A172 (cell line): ENCODE measurements at regions not wholly inside any gene's neighbourhood (a gene's known extent, or its start where the extent isn't known, plus 50 kb on each side); places are given as distances from the start of the nearest gene placed in this dataset.

ENCODE experiments used
- DNase-seq: peaks from one replicate; pipeline ENCODE4 v3.0.0-alpha.2; 2015; ENCODE audit warnings: low spot score

- DNase-seq: no peak
Observed at GRCh38 chr5:141800617-141801016, 77.6 kb downstream of the PCDH1 start.

GRCh38 chr5:141799507-141800167 is 78.6 kb downstream of the PCDH1 start:
- no peak for DNase-seq

DNA sequence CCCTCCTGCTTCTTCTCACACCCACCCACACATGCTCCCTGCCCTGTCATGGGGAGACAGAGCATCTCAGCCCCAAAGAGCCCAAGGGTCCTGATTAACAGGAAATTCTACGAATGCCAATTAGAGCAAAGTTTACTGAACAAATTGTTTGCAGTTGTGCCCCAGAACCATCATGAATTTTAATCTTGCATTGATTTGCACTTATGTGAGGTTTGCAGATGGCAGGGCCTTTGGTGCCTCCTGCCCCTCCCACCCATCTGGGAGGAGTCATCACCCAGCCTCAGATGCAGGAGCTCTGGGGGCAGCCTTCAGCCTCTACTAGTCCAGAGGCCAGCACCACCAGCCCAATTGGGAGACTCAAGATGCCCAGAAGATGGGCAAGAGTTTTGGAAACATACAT is 80.8 kb downstream of the PCDH1 start:
- no peak for DNase-seq

- no peak for DNase-seq
Observed at GRCh38 chr5:141795421-141795820, 82.8 kb downstream of the PCDH1 start.

DNA sequence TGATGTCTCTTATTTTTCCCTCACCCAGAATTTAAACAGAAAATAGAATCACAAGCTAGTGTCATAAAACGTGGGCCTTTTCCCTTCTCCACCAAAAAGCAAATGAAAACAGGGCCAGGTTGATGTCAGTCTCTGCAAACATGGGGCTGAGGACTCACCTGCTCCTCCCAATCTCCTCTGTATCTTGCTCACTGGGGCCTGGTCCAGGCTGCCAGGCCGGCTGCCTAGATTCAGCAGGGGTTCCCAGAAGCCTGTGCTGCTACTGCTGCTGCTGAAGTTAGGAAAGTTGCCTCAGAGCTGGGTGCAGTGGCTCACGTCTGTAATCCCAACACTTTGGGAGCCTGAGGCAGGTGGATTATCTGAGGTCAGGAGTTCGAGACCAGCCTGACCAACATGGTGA is 84.3 kb downstream of the PCDH1 start:
- DNase-seq: no peak

- no peak for DNase-seq
Observed at GRCh38 chr5:141793403-141793802, 84.8 kb downstream of the PCDH1 start.

DNA sequence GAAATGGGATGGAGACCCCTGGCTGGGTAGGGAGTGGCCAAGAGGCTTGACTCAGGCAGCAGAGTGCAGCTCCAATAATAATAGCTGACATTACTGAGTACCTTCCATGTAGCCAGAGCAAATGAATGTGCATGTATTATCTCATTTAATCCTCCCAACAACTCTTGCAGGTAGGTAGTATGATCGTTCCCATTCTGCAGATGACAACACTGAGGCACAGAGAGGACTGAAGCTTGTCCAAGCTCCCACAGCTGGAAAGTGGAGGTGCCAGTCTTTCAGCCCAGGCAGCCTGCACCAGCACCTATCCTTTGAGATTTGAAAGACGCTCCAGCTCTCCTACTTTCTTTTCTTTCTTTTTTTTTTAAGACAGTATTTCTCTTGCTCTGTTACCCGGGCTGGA is 87.6 kb downstream of the PCDH1 start:
- DNase-seq: no peak

- no peak for DNase-seq
Observed at GRCh38 chr5:141789330-141789729, 88.9 kb downstream of the PCDH1 start.

GRCh38 chr5:141788296-141788970 is 89.8 kb downstream of the PCDH1 start:
- no peak for DNase-seq

GRCh38 chr5:141787376-141787775 is 90.8 kb downstream of the PCDH1 start:
- DNase-seq: no peak

DNA sequence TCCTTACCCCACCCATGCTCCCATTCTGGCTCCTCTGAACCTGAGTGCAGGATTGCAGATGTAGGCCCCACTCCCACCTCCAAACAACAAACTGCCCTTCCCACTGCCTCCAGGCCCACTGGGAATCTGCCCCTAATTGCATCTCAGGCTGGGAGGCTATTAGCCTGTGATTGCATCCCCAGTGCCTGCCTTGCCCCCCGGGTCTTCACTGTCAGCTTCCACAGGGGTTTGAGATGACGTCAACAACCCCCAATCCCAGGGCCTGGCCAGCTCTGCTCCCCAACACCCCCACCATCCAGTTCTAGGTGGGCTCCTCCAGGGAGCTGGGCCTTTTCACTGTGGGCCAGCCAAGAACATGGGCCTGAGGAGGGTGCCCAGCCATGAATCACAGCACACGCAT is 91.5 kb downstream of the PCDH1 start:
- no peak for DNase-seq

- no peak for DNase-seq
Observed at GRCh38 chr5:141785711-141786110, 92.5 kb downstream of the PCDH1 start.

GRCh38 chr5:141785135-141785534 is 93.1 kb downstream of the PCDH1 start:
- no peak for DNase-seq

DNA sequence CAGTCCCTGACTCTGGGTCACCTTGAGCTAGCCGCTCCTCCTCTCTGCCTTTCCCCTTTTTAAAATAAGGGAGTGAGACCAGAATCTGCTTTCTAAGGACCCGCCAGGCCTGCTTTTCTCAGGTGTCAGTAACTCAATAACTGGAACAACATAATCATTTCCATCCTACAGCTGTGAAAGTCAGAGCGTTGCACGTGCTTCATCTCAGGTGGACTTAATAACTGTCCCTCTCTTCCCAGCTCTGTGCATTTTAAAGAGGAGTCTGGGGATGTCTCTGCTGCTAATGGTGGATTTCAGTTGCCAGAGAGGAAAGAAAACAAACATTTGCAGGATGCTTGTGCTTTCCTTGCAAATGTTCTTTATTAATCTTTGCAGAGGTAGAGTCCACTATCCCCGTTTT is 93.7 kb downstream of the PCDH1 start:
- no peak for DNase-seq

GRCh38 chr5:141783947-141784296 is 94.3 kb downstream of the PCDH1 start:
- peak; percentile 41 for DNase-seq

- peak; percentile 53 for DNase-seq
Observed at GRCh38 chr5:141783005-141783946, 94.9 kb downstream of the PCDH1 start.

- no peak for DNase-seq
Observed at GRCh38 chr5:141781910-141782309, 96.3 kb downstream of the PCDH1 start.

DNA sequence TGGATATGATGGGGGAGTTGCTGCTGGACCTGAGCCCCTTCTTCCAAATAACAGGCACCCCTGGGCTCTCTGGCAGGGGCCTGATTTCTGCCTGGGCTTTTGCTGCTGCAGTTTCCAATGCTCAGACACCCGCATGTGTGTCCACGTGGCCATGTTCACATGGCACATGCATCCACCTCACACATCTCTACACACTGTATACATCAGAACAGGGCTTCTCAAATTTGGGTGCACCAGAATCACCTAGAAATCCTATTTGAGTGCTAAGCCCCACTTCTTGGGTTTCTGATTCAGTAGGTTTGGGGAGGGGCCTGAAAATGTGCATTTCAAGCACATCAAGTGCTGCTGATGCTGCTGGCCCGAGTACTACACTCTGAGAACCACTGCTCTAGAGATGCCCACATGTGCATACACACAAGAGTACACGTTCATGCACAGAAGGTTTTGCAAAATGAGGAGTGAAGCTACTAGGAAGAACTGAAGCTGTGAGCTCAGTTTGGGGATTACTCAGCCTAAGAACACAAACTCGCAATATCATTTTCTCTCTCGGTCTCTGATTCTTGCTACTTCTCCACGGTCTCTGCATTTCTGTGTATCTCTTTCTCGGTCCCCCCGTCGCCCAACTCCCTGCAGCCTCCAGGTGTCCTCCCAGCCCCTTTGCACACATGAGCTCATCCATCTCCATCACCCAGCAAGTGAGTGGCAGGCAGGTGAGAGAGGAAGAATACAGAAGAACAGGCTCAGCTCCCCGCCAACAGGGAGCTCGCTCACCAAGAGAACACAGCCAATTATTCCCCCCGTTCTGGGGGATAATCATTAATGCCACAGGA is 97.0 kb downstream of the PCDH1 start:
- no peak for DNase-seq

DNA sequence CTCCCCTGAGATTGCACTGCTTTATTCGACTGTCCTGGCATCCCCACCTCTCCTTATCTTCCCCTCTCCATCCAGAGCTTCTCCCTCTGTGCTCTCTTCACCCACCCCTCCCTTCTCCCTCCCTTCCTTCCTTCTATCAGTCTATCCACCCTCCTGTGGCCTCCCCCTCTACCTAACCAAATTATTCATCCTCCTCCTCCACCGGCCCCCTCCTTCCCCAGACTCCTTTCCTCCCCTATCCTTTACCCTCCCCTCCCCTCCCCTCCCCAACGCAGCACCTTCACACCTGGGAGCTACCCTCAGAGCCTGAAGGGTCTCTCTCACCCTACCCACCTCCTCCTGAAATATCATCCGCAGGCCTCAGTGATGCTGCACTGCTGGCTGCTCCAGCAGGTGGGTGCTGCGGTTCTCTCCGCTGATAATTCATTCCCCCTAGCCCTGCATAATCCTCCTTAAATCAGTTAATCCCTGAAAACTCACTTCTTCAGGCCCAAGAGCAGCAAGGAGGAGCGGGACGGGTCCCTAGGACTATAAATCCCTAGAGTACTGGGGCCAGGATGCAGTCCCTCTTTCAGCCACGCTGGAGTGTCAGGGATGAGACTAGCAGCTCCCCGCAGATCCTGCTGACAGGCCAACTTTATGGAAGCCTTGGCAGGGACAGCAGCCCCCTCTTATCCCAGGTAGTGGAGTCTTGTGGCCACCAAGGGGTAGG is 97.8 kb downstream of the PCDH1 start:
- no peak for DNase-seq

- peak; percentile 89 for DNase-seq
Observed at GRCh38 chr5:141779503-141779973, 97.5 kb upstream of the ARAP3 start.

DNA sequence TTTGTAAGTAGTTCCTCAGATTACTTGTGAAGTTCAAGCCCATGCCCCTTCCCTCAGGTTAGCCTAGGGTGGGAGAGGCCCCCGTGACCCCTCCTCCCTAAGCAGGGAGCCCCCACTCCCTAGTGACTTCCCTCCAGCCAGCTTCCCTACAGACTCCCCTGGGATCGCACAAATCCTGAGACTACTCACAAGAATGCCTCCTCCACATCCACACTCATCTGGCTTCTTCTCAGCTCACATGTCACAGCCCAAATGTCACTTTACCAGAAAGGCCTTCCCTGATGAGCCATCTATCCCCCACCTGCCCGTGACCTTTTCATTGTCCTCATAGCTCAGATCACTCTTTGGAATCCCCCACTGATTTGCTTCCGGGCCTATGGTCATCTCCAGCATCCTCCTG is 96.7 kb upstream of the ARAP3 start:
- DNase-seq: peak; percentile 29
